NCI-H526 treated with DMSO at 0.1 percent for 48 hours (cell line): ENCODE measurements at regions not wholly inside any gene's neighbourhood (a gene's known extent, or its start where the extent isn't known, plus 50 kb on each side); places are given as distances from the start of the nearest gene placed in this dataset.
"Not testable (repeated sequence)": the region's sequence is repeated elsewhere in the genome, so short reads cannot be mapped to it uniquely, and the experiment has no call there.

Experiments used
- DNase-seq: peaks from one replicate; lab custom pipeline; 2025; lab: John Stamatoyannopoulos, UW

DNA sequence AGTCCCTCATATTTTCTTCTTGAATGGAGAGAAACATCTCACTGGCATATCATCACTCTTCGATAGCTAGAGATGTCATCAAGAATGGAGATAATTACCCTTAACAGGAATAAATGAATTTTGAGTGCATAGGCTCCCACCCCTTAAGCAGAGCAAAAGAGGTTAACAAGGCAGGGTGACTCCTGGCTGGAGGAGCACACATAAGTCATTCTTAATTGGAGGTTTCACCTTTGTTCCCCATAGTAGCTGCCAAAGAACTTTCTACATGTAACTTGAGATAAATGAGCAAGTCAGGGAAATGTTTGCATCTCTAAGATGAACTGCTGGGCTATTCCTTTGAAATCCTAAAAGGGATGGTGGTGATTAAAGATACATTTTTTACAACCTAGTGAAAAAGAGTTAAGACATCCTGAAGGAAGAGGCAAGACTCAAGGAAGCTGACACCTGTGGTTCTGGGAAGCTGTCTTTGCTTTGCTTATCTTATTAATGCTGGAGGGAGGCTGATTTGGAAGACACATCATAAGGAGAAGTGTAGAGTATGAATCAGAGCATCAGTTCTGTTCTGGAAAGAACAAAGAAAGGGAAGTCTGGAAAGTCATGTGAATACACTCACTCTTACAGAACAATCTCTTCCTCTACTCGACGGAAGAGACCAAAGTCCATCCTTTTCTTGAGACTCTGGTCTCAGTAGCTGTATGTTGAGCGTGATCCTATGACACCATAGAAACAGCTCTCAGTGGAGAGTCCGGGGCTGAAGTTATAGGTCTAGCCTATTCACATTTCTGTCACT is 326.3 kb downstream of the OSTF1 start:
- no peak for DNase-seq

DNA sequence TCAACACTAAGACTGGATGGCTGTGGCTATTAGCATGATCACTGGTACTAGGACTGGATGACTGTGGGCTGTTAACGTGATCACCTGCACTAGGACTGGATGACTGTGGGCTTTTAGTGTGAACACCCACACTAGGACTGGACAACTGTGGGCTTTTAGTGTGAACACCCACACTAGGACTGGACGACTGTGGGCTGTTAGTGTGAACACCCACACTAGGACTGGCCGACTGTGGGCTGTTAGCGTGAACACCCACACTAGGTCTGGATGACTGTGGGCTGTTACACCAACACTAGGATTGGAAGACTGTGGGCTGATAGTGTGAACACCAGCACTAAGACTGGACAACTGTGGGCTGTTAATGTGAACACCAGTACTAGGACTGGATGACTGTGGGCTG is 329.2 kb downstream of the OSTF1 start:
- DNase-seq, result no peak

DNA sequence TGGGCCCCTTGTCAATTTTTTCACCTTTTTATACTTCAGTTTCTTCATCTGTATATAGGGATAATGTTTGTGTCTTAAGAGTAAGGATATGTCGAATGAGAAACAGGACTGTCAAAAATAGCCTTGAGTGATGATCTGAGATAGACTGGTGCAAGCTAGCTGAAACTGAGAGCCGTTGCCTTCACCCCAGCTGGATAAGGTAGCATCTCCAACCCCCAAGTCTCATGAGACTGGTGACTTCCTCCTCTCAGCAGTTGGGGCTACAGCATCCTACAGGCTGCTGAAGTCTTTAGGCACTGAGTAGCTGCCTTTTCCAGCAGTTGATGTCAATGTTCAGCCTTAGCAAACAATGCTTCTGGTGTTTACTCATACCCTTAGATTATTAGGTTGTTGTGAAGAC is 330.2 kb downstream of the OSTF1 start:
- no peak for DNase-seq

DNA sequence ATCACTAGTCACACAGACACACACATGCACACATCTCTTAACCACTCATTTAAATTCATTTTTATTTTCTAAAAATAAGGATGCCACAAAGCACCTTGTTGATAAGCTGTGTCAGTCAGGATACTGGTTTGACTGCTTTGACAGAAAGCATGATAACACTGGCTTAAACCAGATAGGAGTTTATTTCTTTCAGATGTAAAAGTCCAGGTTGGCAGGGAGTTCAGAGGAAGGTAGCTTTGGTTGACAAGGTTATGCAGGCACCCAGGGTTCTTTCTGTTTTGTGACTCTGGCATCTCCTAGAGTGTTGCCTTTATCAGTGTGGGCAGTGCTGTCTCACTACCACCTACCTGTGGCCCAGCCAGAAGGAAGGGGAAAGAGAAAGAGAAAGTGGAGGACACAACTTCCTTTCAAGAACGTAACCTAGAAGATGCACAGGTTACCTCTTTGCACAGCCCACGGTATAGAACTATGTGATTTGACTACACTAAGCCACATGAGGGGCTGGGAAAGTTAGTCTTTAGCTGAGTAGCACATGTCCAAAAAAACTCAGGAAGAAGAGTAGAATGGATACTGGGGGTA is 334.7 kb downstream of the OSTF1 start:
- DNase-seq, result no peak

DNA sequence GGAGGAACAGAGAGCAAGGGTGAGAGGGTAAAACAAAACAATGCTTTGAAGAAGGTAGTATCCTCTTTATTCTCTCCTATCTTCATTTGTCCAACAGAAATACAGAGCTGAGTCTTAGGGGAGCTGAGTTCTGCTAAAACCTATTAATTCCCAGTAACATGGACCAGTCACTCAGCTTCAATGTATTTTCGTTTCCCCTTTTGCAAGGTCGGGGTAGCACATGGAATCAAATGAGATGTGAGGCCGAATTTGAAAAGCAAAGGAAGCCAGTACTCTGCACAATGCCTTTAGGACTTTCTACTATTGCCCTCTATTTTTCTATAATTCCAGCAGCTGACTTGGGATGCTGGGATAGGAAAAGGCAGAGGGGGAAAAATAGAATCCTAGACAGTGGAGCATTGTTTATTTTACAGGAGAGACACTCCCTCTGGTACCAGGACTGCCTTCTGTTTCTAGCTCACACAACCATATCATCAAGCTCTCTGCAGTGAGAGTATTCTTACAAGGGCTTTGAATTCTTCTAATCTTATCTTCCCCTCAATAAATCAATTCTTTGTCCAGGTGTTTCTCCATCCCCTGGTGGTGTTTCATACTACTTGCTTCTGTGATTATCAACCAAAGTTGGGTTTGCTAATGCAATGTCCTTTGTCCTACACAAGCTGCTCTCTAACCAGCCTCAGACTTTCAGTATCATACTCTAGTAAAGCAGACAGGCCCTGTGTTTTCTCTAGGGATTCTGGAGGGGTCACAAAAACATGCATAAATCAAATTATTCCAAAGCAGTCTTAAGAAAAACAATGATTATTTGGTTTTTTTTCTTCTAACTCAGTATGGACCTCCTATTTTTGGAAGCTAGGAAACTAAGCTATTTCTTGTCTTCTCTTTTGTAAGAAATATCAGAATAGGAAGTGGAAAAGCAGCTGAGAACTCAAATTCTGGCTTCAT is 341.5 kb downstream of the OSTF1 start:
- no peak for DNase-seq

DNA sequence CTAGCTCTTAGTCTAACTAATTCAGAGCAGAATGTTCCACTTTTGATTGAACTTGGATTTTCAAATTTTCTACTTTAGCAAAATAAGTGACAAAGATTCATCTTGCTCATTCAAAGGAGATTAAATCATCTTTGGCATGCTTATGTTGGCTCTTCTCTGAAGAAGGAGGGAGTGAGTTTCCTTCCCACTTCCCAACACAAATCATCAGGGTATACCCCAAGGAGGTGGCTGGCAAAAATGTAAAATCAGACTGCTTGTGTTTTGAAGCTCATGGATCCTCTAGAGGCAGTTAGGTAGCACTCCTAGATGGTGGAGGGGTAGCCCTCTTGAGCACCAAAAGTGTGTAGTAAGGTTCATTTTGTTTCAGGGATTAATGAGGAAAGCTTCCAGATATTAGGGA is 343.1 kb downstream of the OSTF1 start:
- no peak for DNase-seq

DNA sequence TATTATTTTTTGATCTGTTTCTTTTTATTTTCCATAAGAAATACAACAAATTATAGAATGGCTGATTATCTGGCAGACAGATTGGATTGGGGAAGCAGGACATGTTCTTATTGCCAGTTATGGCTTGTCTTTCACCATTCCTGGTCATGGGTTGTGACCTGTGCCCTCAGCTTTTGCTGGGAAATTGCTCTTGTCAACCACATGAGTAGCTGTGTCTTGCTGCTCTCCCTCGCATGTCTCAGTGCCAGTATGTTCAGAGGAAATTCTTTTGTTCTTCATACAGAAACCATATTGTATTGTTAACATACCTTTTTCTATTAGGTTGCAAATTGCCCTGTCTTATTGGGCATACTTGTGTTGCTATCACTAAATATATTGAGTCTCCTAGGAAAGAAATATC is 344.1 kb downstream of the OSTF1 start:
- no peak for DNase-seq

DNA sequence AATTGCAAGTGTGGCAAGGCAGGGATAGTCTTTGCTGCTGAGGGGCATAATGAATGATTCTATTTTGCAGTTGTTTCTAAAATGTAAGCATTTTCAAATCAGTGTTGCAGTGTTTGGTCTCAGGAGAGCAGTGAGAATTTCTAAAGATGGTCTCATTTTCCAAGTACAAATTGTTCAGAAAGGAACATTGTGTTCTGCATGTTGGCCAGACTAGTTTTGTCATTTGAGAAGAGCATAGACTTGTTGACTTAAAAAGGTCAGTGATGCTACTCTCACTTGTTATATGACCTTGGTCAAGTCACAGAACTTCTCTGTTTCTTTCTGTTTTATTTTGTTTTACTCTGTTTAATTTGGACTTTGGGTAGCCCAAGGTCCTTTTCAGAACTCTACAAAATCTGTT is 344.6 kb downstream of the OSTF1 start:
- no peak for DNase-seq

DNA sequence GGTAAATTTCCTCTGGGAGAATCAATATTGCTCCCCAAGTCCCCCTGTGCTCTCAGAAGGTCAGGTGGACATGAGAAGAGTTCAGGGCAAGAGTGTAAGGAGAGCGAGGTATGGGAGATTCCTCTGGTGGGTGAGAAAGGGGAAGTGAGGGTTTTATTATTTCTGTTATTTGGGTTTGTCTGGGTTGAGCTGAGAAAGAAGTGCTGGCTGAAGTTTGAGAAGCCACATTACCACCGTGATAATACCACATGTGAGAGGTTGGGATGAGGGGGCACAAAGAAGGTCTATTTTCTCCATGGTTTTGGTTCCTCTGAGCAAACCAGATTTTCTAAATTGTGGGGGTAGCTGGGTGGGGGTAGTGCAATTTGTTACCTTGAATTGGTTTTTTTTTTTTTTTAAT is 350.4 kb downstream of the OSTF1 start:
- no peak for DNase-seq

DNA sequence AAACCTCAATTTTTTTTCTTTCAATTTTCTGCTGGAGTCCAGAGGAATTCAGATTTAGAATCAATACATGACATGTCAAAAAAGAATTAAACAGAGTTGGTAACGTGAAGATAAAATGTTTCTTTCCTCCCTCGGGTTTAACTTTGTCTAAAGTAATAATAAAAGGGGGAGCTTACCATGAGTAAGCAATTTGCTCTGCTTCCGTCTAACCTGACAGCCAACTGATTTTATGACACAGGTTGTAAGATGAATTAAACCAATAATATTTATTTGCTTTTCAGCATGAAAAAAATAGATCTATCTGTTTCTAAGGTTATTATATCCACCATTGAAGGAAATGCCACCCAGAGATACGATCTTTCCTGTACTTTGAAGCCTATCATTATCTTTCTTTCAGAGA is 352.6 kb downstream of the OSTF1 start:
- DNase-seq, result no peak

DNA sequence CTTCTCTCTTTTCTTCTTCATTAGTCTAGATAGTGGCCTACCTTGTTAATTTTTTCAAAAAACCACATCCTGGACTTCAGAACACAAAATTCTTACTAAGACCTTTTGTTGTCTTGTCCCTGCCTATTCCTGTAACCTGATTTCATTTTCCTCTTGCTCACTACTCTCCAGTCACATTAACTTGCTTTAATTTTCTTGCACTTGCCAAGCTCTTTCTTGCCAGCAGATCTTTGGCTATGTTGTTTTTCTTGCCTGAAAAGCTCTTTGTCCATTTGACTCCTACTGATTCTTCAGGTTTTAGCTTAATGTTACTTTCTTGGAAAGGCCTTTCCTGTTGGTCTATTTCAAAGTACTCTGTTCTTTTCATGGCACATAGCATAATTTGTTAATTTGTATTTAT is 356.8 kb downstream of the OSTF1 start:
- no peak for DNase-seq

DNA sequence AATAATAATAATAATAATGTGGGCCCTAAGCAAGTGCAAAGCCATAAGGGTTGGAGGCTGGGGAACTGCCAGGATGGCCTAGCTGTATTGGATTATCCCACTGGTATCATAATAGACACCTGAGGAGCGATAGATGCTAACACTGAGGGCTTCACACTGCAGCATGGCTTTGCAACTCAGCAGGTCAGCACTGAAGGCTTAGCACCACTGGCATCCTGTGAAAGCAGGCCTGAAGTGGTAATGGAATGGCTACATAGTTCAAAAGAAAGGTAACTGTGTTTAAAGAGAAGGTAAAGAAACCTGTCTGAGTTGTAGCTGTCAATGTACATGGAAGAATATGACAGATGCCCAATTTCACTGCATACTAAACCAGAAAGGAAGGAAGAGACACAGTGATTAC is 359.0 kb downstream of the OSTF1 start:
- no peak for DNase-seq

DNA sequence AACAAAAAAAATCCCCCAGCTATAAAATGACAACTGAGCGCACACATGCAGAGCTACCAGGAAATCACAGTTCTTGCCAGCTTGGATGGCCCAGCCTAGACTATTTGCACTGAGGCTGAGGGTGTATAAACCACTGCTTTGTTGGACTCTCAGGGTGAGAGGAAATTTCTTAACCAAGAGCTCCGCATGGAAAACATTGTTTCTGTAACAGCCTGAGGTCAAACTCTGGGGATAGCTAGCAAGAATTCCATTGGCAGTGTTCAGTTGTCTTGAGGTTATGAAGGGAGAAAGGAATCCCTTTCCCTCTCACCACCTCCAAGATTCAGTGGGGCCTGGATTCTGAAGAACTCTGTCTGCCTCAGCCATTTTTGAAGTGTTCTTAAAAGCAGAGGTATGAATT is 360.0 kb downstream of the OSTF1 start:
- DNase-seq, result no peak

DNA sequence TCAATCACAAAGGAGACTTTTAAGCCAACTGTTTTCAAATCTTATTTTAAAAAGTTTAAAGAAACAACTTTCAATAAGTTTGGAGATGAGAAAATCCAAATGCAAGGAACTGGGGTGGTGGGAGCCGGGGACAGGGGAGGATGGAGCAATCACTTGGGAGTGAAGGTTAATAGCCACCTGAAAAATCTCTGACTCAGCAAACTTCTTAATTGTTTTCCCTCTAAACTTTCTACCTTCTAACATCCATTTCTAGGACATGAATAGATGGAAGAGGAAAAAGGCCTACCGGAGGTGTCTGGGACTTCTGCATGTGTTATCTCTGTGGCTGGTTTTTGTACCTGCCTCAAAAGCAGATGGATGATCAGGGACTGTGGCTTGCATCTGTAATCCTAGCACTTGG is 360.6 kb downstream of the OSTF1 start:
- DNase-seq, result no peak

DNA sequence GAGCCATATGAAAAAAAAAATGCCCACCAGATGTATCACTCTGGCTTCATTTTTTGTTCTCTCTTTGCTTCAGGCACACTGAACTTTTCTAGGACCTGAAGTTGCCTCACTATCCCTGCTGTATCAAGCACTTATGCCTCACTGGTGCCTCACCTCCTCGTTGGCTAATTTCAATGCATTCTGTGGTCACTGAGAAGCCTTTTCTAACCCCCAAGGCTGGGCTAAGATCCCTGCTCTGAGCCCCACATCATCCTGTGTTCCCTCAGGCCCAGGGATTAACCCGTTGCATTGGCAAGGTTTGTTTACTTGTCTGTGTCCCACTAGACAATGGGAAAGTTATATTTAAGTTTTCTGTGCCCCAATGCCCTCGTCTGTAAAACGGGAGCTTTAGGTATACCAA is 362.7 kb downstream of the OSTF1 start:
- DNase-seq, result no peak

DNA sequence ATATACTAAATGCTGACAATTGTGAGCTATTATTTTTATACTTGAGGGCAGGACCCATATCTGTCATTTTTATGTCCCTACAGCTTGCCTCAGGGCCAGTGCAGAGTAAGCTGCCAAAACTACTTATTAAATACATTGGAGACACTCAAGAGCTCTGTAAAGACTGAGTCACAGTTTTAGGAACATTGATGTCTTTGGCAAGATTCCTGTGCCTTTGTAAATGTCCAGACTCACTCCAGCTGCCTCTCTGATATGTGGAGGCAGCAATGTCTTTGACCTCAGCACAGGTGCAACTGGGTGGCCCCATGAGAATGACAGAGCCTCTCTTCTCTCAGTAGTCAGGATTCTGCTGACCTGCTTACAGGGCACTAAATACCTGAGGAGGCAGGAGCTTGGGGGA is 363.2 kb downstream of the OSTF1 start:
- no peak for DNase-seq

DNA sequence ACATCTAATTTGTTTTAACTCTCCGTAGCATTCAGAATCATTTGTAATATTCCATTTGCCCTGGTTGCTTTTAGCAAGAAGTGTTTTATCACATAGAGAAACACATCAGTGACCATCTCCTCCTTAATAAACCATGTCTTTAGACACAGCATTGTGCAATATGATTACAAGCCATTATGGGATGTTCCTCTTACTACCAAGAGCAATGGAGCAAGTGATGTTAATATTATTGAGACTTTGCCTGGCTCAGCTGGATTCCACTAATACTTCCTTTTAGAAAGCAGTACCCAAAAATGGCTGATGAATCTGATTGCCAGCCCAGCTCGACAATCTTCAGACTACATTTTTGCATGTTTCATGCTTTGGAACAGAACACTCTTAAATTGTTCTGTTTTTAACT is 364.2 kb downstream of the OSTF1 start:
- no peak for DNase-seq

DNA sequence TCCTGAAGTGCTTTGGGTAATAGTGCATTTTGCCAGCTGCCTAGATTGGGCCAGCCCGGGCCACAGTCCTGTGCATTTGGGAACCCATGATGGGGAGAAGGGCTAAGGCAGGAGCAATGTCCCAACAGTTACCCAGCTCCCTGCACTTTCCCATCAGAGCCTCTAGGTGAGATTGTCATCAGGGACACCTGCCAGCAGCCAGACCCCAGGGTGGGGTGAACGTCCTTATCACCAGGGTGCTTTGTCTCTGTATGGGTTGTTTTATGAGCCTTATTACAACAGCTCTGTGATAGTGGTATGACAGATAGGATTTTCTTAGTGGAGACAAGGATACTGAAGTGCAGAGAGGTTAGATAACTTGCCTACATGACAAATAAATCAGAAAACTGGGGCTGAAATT is 365.7 kb downstream of the OSTF1 start:
- DNase-seq, result no peak

DNA sequence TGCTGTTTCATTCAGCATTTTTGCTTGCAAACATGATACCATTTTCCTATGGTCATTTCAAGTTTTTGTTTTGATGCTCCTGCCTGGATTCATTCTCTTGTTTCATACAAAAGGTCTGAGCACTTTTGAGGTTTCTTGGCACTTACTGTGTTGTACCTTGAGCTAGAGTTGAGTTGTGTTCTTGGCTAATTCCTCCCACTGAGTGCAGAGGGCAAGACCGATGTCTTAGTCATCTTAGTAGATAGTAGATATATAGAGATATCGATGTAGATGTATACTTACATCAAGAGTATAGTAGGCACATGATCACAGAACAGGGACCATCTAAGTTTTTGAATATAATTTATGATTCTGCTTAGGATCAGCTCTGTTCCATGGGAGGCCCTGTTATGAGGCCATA is 366.6 kb downstream of the OSTF1 start:
- DNase-seq, result no peak

DNA sequence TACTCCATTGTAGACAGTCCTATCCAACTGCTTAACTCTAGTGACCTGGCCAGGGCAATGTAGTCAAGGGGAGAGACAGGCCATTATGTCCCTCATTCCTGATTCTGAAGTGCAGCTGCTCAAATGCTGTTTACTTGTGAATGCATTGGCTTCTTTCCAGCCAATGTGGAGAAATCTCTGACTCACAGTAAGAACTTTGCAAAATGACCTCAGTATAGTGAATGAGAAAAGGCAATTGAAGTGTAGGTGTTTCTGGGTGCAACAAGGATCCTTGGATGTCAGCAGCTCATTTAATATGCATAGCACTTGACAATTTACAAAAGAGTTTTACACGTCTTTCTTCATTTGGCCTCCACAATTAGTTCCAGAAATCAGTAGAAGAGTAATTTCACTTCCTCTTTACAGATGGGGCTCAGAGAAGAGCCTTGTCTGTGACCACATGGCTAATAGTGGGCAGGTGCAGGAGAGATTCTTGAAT is 367.2 kb downstream of the OSTF1 start:
- DNase-seq, result no peak

DNA sequence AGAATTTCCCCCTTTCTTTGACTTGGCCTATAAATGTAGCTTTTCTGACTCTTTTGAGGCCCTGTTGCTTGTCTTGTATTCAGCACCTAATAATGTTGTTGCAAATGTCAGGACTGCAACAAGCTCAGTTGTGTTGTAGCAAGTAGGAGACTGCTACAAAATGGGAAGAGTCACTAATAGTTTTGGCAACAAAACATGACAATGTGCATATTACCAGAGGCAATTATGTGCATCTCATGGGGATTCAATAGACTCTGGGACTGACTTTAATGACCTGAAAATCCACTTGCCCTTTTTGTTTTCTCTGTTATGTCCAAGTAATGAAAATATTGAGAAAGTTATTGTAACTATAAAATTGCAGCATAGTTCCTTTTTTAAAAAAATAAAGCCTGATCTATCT is 368.4 kb downstream of the OSTF1 start:
- no peak for DNase-seq

DNA sequence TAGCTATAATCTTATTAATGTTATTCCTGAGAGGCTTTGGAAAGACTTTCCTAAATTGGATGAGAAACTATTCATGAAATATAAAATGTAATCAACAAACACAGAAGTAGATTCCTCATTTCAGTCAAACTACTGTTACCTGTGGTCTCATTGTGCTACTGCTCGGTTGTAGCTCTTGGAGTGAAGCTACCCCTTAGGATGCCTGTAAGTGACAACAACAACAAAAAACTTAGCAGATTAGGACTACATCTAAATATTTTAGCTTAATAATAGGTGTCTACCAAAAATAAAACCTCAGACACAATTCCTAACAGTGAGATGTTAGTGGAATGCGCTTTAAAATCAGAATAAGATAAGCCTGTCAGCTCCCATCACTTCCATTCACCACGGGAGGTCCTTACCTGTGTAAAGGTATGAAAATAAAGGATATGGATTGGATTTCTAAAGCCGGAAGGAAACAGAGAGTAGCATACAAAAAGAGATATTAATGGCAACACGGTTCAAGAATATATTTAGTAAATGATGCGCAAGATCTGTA is 369.2 kb downstream of the OSTF1 start:
- no peak for DNase-seq

DNA sequence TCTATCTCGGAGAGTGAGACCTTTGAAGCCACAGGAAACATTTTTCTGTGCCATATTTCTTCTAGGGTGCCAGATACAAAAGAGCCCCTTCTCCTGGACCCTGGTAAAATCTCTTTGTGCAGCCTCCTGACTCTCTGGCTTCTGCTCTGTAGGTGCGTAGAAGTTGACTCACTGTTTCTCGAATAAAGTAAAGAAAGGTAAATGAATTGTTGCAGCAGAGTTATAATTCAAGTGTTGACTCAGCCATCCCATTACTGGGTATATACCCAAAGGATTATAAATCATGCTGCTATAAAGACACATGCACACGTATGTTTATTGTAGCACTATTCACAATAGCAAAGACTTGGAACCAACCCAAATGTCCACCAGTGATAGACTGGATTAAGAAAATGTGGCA is 371.0 kb downstream of the OSTF1 start:
- not testable (repeated sequence) for DNase-seq
